Chondrocyte (in vitro differentiated cells): ENCODE measurements at regions not wholly inside any gene's neighbourhood (a gene's known extent, or its start where the extent isn't known, plus 50 kb on each side); places are given as distances from the start of the nearest gene placed in this dataset.
"Not testable (repeated sequence)": the region's sequence is repeated elsewhere in the genome, so short reads cannot be mapped to it uniquely, and the experiment has no call there.

ENCODE experiments used
- DNase-seq: peaks from one replicate; pipeline ENCODE4 v3.0.0; 2021; ENCODE audit warnings: mixed read lengths, low spot score
- H3K27ac Mint-ChIP-seq: one replicate; pipeline ENCODE4 v1.8.0; 2021; ENCODE audit warnings: mild to moderate bottlenecking, moderate library complexity, mixed read lengths; ENCODE audit not compliant: unreplicated experiment
- H3K27me3 Mint-ChIP-seq: 2 replicates; pipeline ENCODE4 v1.8.0; 2021; ENCODE audit warnings: low read depth, mixed read lengths
- H3K36me3 Mint-ChIP-seq: 2 replicates; pipeline ENCODE4 v1.8.0; 2021; ENCODE audit warnings: low read depth, mixed read lengths
- H3K4me1 Mint-ChIP-seq: 2 replicates; pipeline ENCODE4 v1.8.0; 2021; ENCODE audit warnings: low read depth, mild to moderate bottlenecking, mixed read lengths
- H3K4me3 Mint-ChIP-seq: one replicate; pipeline ENCODE4 v1.8.0; 2021; ENCODE audit warnings: mild to moderate bottlenecking, moderate library complexity, mixed read lengths; ENCODE audit not compliant: unreplicated experiment
- H3K9me3 Mint-ChIP-seq: 2 replicates; pipeline ENCODE4 v1.8.0; 2021; ENCODE audit warnings: low read depth, mixed read lengths

DNA sequence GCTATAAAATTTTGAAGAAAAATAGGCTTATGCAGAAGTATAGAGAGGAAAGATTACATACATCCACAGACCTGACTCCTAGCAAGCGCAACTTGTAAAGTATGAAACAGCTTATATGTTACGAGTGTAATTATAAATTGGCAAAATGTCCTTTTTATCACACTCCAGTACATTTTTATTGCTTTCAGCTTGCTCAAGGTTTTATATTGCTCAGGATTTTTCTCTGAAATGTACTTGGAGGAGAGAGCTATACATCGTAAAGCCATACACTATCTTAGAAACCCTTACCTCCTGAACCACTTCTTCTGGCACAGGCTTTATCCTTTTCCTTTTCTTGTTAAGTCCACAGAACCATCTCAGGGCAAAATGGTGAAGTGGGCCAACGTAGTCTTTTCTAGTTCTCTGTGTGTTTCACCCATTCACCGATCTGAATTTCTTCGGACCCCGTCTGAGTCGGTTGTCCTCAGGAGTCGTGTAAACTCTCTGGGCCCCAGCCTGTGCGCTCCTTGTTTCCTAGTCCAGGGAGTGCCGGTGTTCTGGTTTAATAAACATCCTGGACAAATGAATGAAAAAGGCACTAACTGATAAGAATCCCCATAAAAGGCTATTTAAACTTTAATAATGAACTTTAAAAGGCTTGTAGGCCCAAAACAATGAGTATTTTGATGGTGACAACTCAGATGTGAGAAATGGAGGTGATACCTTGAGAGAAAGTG lies 150.2 kb upstream of the SPATA31A3 start:
- not testable (repeated sequence) for H3K36me3 Mint-ChIP-seq, H3K4me3 Mint-ChIP-seq

GRCh38 chr9:67136376-67136775 lies 144.0 kb upstream of the SPATA31A3 start:
- DNase-seq, H3K27ac Mint-ChIP-seq, H3K4me3 Mint-ChIP-seq, H3K9me3 Mint-ChIP-seq, H3K27me3 Mint-ChIP-seq, H3K36me3 Mint-ChIP-seq, H3K4me1 Mint-ChIP-seq: not testable (repeated sequence)

More for the DNA sequence above, 150.2 kb upstream of the SPATA31A3 start:
- not testable (repeated sequence) for DNase-seq, H3K4me1 Mint-ChIP-seq, H3K27me3 Mint-ChIP-seq, H3K9me3 Mint-ChIP-seq, H3K27ac Mint-ChIP-seq

DNA sequence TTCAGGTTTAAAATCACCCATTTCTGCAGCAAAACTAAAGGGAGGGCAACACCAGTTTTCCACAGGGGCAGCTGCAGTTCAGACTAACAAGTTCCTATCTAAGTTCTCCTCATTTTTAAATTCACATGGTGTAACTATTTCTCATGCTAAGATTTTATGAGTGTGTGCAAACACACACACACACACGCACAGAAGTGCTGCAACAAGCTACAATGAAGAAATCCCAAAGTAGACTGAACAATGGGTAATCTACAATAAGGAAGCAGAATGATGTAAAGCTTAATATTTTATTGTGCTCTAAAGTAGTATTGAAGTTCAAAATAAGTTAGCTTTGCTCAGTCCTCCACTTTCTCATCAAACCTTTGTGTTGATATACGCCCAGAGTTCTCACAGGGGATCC lies 140.8 kb upstream of the SPATA31A3 start:
- not testable (repeated sequence) for H3K27me3 Mint-ChIP-seq, H3K4me3 Mint-ChIP-seq, H3K36me3 Mint-ChIP-seq, H3K9me3 Mint-ChIP-seq, H3K4me1 Mint-ChIP-seq, DNase-seq, H3K27ac Mint-ChIP-seq

GRCh38 chr9:67116761-67117160 lies 124.4 kb upstream of the SPATA31A3 start:
- H3K4me3 Mint-ChIP-seq, H3K9me3 Mint-ChIP-seq, H3K4me1 Mint-ChIP-seq, H3K27me3 Mint-ChIP-seq, H3K27ac Mint-ChIP-seq, H3K36me3 Mint-ChIP-seq, DNase-seq: not testable (repeated sequence)

DNA sequence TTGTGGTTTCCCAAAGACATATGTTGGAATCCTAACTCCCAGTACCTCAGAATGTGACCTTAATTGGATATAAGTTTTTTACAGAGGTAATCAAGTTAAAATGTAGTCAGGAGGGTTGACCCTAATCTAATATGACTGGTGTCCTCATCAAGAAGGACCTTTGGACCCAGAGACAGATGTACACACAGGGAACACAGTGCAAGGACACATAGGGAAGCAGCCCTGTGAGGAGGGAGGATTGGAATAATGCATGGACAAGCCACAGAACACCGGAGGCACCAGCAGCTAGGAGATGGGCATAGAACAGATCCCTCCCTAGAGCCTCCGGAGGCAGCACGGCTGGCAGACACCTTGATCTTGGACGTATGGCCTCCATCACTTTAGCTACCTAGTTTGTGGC lies 119.8 kb upstream of the SPATA31A3 start:
- not testable (repeated sequence) for H3K4me1 Mint-ChIP-seq, H3K27me3 Mint-ChIP-seq, H3K9me3 Mint-ChIP-seq, H3K27ac Mint-ChIP-seq, H3K4me3 Mint-ChIP-seq, H3K36me3 Mint-ChIP-seq, DNase-seq

DNA sequence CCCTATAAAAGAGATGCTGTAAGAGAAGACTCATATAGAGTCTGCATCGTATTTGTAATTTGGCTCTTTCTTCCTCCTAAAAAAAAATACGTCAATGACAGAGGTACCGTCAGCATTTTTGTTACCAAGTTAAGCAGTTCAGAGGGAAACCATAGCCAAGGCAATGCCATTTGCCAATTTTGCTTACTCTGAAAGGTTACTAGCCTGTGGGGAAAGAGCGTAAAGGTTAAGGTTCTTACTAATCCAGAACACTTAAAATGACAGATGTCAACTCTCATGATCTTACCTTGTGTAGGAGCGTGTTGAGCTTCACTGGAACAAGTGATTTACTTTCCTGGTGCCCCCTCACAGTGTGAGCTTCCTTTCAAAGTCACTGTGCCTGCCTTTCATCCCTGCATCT lies 119.4 kb upstream of the SPATA31A3 start:
- not testable (repeated sequence) for DNase-seq, H3K9me3 Mint-ChIP-seq, H3K4me3 Mint-ChIP-seq, H3K27me3 Mint-ChIP-seq, H3K4me1 Mint-ChIP-seq, H3K36me3 Mint-ChIP-seq, H3K27ac Mint-ChIP-seq

GRCh38 chr9:67109859-67110258 lies 117.5 kb upstream of the SPATA31A3 start:
- H3K36me3 Mint-ChIP-seq, H3K4me1 Mint-ChIP-seq, H3K27ac Mint-ChIP-seq, H3K27me3 Mint-ChIP-seq, H3K4me3 Mint-ChIP-seq, H3K9me3 Mint-ChIP-seq, DNase-seq: not testable (repeated sequence)

DNA sequence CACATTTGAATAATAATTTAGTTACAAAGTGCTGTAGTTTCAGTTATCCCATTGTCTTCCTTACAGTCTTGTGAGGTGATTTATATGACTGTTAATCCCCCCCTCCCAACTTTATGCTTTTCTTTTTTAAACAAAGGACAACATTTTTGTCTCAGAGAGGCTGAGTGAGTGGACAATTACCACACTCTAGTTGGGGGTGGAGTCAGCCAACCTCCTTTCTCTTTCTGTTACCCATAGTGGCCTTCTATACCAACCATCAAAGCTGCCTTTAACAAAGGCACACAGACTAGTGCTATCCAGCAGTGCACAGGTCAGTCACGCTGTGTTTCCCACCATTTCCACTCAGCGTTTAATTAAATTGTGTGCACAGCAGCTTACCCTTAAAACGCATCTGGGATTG lies 114.3 kb upstream of the SPATA31A3 start:
- H3K9me3 Mint-ChIP-seq, H3K27me3 Mint-ChIP-seq, DNase-seq, H3K4me1 Mint-ChIP-seq, H3K4me3 Mint-ChIP-seq, H3K27ac Mint-ChIP-seq, H3K36me3 Mint-ChIP-seq: not testable (repeated sequence)

DNA sequence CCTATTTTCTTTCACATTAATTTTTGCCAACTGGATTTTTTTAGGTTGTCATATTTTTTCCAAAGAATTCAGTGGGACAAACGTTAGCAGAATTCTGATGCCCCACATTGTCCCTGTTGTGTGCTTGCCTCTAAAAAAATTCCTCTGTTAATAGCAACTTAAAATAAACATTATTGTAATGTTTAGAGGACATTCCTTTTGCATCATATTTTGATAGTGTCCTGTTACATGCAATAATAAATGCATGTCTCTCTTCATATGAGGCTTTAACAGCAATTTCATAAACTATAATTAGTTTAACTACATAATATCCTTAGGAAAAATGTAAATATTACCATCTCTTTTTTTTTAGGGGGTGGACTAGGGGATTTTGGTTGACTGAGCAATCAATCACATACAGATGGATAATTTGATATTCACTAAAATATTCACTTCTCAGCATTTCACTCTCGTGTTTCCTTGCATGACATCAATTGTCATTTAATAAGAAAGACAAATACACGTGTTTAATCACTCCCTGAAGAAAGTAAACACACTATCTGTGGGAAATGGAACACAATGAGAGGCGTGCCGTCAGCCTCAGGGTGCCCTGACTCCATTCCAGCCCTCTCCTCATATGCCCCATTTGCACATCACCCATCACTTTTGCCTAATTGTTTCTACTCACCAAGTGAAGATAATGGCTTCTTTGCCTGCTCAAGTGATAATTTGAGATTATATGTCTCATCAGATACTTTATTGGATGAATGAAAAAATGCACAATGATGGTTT lies 110.3 kb upstream of the SPATA31A3 start:
- H3K27me3 Mint-ChIP-seq, DNase-seq, H3K4me1 Mint-ChIP-seq, H3K9me3 Mint-ChIP-seq, H3K27ac Mint-ChIP-seq, H3K36me3 Mint-ChIP-seq, H3K4me3 Mint-ChIP-seq: not testable (repeated sequence)

- not testable (repeated sequence) for DNase-seq, H3K27me3 Mint-ChIP-seq, H3K4me3 Mint-ChIP-seq, H3K9me3 Mint-ChIP-seq, H3K4me1 Mint-ChIP-seq, H3K36me3 Mint-ChIP-seq
- H3K27ac Mint-ChIP-seq: peak overlapping the region; percentile 22
These were observed 98.8 kb upstream of the SPATA31A3 start for GRCh38 chr9:67091104-67091503.

DNA sequence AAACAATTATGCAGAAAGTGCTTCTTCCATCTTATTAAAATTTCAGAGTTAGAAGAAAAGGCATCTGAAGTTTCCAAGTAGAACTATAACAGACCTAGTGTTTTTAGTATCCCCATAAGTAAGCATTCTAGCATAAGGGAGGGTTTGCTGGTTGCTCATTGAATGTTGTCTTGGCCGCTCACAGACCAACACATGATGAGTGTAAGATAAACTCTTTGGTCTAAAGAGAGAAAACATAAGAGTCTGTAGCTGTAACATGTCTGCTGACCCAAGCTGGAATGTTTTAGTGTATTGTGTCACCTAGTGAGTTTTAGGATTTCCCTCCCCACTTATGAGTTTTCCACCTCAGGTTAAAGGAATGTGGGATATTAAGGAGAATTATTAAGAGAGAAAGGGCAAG lies 94.5 kb upstream of the SPATA31A3 start:
- H3K4me3 Mint-ChIP-seq, H3K36me3 Mint-ChIP-seq, H3K4me1 Mint-ChIP-seq, DNase-seq, H3K27ac Mint-ChIP-seq, H3K9me3 Mint-ChIP-seq, H3K27me3 Mint-ChIP-seq: not testable (repeated sequence)
